SK-N-SH treated with all-trans-retinoic acid at 6 μM for 48 hours (cell line): ENCODE measurements at regions not wholly inside any gene's neighbourhood (a gene's known extent, or its start where the extent isn't known, plus 50 kb on each side); places are given as distances from the start of the nearest gene placed in this dataset.

Source experiments
- ATAC-seq: fragments of 200-7000 bp; cut with Tn5 transposase; 3 replicates; pipeline ENCODE4 v1.9.1; 2020; ENCODE audit warnings: mild to moderate bottlenecking, moderate library complexity
- ARNTL ChIP-seq: fragments of 450-650 bp; formaldehyde crosslinking; IDR thresholded peaks from 2 replicates; pipeline ENCODE4 v1.5.0; 2020; ENCODE audit warnings: low read depth, mild to moderate bottlenecking, moderate library complexity, borderline replicate concordance
- BACH2 ChIP-seq: fragments of 250-450 bp; sonication (Bioruptor Pico); IDR thresholded peaks from 2 replicates; pipeline ENCODE4 v1.9.0; 2021; ENCODE audit warnings: mild to moderate bottlenecking, borderline replicate concordance
- CSDC2 ChIP-seq: fragments of 250-450 bp; sonication (Bioruptor Pico); IDR thresholded peaks from 2 replicates; pipeline ENCODE4 v1.5.0; 2020; ENCODE audit warnings: mild to moderate bottlenecking, moderate library complexity
- ESRRG ChIP-seq: fragments of 250-450 bp; sonication (Bioruptor Pico); IDR thresholded peaks from 2 replicates; pipeline ENCODE4 v1.6.1; 2021; ENCODE audit warnings: mild to moderate bottlenecking
- GLIS3 ChIP-seq: fragments of 250-450 bp; sonication (Bioruptor Pico); IDR thresholded peaks from 2 replicates; pipeline ENCODE4 v1.5.0; 2020; ENCODE audit warnings: mild to moderate bottlenecking, moderate library complexity
- OSR1 ChIP-seq: fragments of 250-450 bp; sonication (Bioruptor Pico); IDR thresholded peaks from 2 replicates; pipeline ENCODE4 v1.8.0; 2022; ENCODE audit warnings: moderate library complexity, mild to moderate bottlenecking, inconsistent platforms
- RARB ChIP-seq: fragments of 250-450 bp; sonication (Bioruptor Pico); IDR thresholded peaks from 2 replicates; pipeline ENCODE4 v1.8.0; 2021; ENCODE audit warnings: mild to moderate bottlenecking, moderate library complexity
- SNAI2 ChIP-seq: fragments of 250-450 bp; sonication (Bioruptor Pico); IDR thresholded peaks from 2 replicates; pipeline ENCODE4 v1.5.0; 2020; ENCODE audit warnings: mild to moderate bottlenecking, moderate library complexity
- TCF4 ChIP-seq: fragments of 250-450 bp; sonication (Bioruptor Pico); IDR thresholded peaks from 2 replicates; pipeline ENCODE4 v1.8.0; 2021; ENCODE audit warnings: mild to moderate bottlenecking, moderate library complexity, borderline replicate concordance
- TOX ChIP-seq: fragments of 250-450 bp; sonication (Bioruptor Pico); IDR thresholded peaks from 2 replicates; pipeline ENCODE4 v1.8.0; 2021; ENCODE audit warnings: mild to moderate bottlenecking, moderate library complexity, borderline replicate concordance
- ZFP3 ChIP-seq: fragments of 250-450 bp; sonication (Bioruptor Pico); IDR thresholded peaks from 2 replicates; pipeline ENCODE4 v1.5.0; 2020; ENCODE audit warnings: mild to moderate bottlenecking, moderate library complexity
- ZFP30 ChIP-seq: fragments of 450-650 bp; formaldehyde crosslinking; IDR thresholded peaks from 2 replicates; pipeline ENCODE4 v1.5.0; 2022; ENCODE audit warnings: mild to moderate bottlenecking, moderate library complexity
- ZNF565 ChIP-seq: fragments of 450-650 bp; formaldehyde crosslinking; conservative IDR thresholded peaks from 2 replicates; pipeline ENCODE4 v1.5.0; 2020; ENCODE audit warnings: low read depth, mild to moderate bottlenecking, moderate library complexity
- ZNF70 ChIP-seq: fragments of 450-650 bp; formaldehyde crosslinking; IDR thresholded peaks from 2 replicates; pipeline ENCODE4 v1.5.0; 2020; ENCODE audit warnings: mild to moderate bottlenecking, moderate library complexity
- ZNF8 ChIP-seq: fragments of 450-650 bp; formaldehyde crosslinking; IDR thresholded peaks from 2 replicates; pipeline ENCODE4 v1.5.0; 2020; ENCODE audit warnings: mild to moderate bottlenecking, moderate library complexity
- TF ChIP-seq, protein P1 (sequence below): fragments of 250-450 bp; sonication (Bioruptor Pico); IDR thresholded peaks from 2 replicates; pipeline ENCODE4 v1.5.1; 2021; ENCODE audit warnings: mild to moderate bottlenecking, moderate library complexity
- TF ChIP-seq, protein P2 (sequence below): fragments of 250-450 bp; sonication (Bioruptor Pico); IDR thresholded peaks from 2 replicates; pipeline ENCODE4 v1.5.0; 2020; ENCODE audit warnings: mild to moderate bottlenecking, moderate library complexity
- TF ChIP-seq, protein P3 (sequence below): fragments of 250-450 bp; sonication (Bioruptor Pico); IDR thresholded peaks from 2 replicates; pipeline ENCODE4 v1.8.0; 2020; ENCODE audit warnings: mild to moderate bottlenecking, moderate library complexity, borderline replicate concordance
- TF ChIP-seq, protein P4 (sequence below): fragments of 250-450 bp; sonication (Bioruptor Pico); IDR thresholded peaks from 2 replicates; pipeline ENCODE4 v1.8.0; 2021; ENCODE audit warnings: low read depth, mild to moderate bottlenecking, moderate library complexity, borderline replicate concordance
- TF ChIP-seq, protein P5 (sequence below): fragments of 250-450 bp; sonication (Bioruptor Pico); IDR thresholded peaks from 2 replicates; pipeline ENCODE4 v1.5.1; 2020; ENCODE audit warnings: low read depth, mild to moderate bottlenecking, moderate library complexity

DNA sequence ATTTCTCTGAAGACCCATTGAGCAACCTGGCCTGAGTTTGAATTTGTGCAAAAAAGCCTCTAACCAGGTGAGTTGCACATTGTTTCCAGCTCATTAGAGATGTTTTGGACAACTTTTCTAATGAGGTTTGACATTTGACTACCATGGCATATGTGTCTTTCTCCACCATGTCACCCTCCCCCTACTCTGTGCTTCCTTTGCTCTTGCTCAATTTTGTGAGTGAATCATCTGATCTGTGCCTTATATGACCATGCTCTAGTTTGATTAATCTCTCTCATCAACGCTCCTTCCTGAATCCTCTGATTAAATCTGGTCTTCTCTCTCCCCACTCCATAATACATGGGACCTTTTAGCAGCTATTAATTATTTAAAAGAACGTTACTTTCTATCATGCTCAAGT lies 144.8 kb upstream of the SAMSN1 start:
- no peak for ATAC-seq

DNA sequence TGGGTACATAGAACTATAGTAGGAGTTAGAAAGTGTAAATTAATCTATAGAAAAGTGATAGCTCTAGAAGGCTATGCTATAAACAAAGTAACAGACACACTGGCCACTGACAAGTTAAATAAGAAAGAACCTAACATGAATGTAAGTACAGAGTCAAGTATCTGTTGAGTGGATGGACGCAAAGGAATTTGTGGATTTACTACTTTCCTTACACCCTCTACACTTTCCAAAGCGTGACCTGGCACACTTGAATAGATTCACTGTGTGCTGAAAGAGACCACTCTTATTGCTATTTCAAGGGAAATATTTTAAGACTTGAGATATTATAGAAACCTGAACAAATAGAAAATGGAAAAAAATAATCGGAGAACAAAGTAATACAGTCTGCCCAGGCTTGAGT lies 142.8 kb upstream of the SAMSN1 start:
- ATAC-seq, result no peak
- TF ChIP-seq OSR1 (CRISPR knock-in tag), result no peak
- TF ChIP-seq TOX, result no peak
- no peak for TF ChIP-seq ARNTL
- no peak for TF ChIP-seq TCF4 (CRISPR knock-in tag)
- TF ChIP-seq, protein P1, sequence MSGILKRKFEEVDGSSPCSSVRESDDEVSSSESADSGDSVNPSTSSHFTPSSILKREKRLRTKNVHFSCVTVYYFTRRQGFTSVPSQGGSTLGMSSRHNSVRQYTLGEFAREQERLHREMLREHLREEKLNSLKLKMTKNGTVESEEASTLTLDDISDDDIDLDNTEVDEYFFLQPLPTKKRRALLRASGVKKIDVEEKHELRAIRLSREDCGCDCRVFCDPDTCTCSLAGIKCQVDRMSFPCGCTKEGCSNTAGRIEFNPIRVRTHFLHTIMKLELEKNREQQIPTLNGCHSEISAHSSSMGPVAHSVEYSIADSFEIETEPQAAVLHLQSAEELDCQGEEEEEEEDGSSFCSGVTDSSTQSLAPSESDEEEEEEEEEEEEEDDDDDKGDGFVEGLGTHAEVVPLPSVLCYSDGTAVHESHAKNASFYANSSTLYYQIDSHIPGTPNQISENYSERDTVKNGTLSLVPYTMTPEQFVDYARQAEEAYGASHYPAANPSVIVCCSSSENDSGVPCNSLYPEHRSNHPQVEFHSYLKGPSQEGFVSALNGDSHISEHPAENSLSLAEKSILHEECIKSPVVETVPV (CRISPR knock-in tag), result no peak
- no peak for TF ChIP-seq BACH2 (CRISPR knock-in tag)
- no peak for TF ChIP-seq ZNF70 (CRISPR knock-in tag)
- no peak for TF ChIP-seq ZNF565 (CRISPR knock-in tag)
- TF ChIP-seq ESRRG (CRISPR knock-in tag), result no peak

More for the DNA sequence above, 144.8 kb upstream of the SAMSN1 start:
- TF ChIP-seq ZFP30 (CRISPR knock-in tag), result no peak
- TF ChIP-seq TOX, result no peak
- TF ChIP-seq, protein P2, sequence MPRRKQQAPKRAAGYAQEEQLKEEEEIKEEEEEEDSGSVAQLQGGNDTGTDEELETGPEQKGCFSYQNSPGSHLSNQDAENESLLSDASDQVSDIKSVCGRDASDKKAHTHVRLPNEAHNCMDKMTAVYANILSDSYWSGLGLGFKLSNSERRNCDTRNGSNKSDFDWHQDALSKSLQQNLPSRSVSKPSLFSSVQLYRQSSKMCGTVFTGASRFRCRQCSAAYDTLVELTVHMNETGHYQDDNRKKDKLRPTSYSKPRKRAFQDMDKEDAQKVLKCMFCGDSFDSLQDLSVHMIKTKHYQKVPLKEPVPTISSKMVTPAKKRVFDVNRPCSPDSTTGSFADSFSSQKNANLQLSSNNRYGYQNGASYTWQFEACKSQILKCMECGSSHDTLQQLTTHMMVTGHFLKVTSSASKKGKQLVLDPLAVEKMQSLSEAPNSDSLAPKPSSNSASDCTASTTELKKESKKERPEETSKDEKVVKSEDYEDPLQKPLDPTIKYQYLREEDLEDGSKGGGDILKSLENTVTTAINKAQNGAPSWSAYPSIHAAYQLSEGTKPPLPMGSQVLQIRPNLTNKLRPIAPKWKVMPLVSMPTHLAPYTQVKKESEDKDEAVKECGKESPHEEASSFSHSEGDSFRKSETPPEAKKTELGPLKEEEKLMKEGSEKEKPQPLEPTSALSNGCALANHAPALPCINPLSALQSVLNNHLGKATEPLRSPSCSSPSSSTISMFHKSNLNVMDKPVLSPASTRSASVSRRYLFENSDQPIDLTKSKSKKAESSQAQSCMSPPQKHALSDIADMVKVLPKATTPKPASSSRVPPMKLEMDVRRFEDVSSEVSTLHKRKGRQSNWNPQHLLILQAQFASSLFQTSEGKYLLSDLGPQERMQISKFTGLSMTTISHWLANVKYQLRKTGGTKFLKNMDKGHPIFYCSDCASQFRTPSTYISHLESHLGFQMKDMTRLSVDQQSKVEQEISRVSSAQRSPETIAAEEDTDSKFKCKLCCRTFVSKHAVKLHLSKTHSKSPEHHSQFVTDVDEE (CRISPR knock-in tag), result no peak
- TF ChIP-seq ZNF8, result no peak
- no peak for TF ChIP-seq OSR1 (CRISPR knock-in tag)
- TF ChIP-seq ESRRG (CRISPR knock-in tag), result no peak
- no peak for TF ChIP-seq SNAI2 (CRISPR knock-in tag)
- no peak for TF ChIP-seq ZNF565 (CRISPR knock-in tag)
- no peak for TF ChIP-seq CSDC2 (CRISPR knock-in tag)
- TF ChIP-seq ZNF70 (CRISPR knock-in tag), result no peak
- TF ChIP-seq, protein P3, sequence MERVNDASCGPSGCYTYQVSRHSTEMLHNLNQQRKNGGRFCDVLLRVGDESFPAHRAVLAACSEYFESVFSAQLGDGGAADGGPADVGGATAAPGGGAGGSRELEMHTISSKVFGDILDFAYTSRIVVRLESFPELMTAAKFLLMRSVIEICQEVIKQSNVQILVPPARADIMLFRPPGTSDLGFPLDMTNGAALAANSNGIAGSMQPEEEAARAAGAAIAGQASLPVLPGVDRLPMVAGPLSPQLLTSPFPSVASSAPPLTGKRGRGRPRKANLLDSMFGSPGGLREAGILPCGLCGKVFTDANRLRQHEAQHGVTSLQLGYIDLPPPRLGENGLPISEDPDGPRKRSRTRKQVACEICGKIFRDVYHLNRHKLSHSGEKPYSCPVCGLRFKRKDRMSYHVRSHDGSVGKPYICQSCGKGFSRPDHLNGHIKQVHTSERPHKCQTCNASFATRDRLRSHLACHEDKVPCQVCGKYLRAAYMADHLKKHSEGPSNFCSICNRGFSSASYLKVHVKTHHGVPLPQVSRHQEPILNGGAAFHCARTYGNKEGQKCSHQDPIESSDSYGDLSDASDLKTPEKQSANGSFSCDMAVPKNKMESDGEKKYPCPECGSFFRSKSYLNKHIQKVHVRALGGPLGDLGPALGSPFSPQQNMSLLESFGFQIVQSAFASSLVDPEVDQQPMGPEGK (CRISPR knock-in tag), result no peak
- TF ChIP-seq ZFP3 (CRISPR knock-in tag), result no peak
- TF ChIP-seq RARB (CRISPR knock-in tag), result no peak
- TF ChIP-seq, protein P4, sequence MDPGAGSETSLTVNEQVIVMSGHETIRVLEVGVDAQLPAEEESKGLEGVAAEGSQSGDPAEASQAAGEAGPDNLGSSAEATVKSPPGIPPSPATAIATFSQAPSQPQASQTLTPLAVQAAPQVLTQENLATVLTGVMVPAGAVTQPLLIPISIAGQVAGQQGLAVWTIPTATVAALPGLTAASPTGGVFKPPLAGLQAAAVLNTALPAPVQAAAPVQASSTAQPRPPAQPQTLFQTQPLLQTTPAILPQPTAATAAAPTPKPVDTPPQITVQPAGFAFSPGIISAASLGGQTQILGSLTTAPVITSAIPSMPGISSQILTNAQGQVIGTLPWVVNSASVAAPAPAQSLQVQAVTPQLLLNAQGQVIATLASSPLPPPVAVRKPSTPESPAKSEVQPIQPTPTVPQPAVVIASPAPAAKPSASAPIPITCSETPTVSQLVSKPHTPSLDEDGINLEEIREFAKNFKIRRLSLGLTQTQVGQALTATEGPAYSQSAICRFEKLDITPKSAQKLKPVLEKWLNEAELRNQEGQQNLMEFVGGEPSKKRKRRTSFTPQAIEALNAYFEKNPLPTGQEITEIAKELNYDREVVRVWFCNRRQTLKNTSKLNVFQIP (CRISPR knock-in tag), result no peak
- TF ChIP-seq, protein P5, sequence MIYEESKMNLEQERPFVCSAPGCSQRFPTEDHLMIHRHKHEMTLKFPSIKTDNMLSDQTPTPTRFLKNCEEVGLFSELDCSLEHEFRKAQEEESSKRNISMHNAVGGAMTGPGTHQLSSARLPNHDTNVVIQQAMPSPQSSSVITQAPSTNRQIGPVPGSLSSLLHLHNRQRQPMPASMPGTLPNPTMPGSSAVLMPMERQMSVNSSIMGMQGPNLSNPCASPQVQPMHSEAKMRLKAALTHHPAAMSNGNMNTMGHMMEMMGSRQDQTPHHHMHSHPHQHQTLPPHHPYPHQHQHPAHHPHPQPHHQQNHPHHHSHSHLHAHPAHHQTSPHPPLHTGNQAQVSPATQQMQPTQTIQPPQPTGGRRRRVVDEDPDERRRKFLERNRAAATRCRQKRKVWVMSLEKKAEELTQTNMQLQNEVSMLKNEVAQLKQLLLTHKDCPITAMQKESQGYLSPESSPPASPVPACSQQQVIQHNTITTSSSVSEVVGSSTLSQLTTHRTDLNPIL (CRISPR knock-in tag), result no peak
- TF ChIP-seq GLIS3 (CRISPR knock-in tag), result no peak

DNA sequence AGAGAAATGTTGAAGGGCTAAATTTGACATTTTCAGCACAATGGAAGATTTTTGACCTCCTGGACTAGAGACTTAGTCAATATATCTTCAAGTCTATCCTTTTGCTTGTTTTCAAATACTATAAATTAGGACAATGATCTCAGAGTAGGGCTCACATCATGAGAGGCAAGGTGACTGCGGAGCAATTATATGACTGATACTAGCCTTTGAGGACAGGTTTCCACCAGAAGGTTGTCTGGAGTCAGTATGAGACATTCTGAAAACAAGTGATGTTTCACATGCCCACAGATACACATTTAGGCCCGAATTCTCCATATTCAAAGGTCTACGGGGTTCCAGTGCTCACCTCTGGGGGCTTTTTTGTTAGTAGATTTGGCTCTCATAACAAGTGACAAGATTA lies 142.3 kb upstream of the SAMSN1 start:
- ATAC-seq, result no peak
- no peak for TF ChIP-seq ZNF70 (CRISPR knock-in tag)
- TF ChIP-seq BACH2 (CRISPR knock-in tag), result no peak
- no peak for TF ChIP-seq ZNF565 (CRISPR knock-in tag)
- TF ChIP-seq, protein P3 (CRISPR knock-in tag), result no peak
- no peak for TF ChIP-seq ARNTL
- no peak for TF ChIP-seq CSDC2 (CRISPR knock-in tag)
- TF ChIP-seq, all 23 proteins: peak for 0
